IMR-90 (cell line): ENCODE measurements at regions not wholly inside any gene's neighbourhood (a gene's known extent, or its start where the extent isn't known, plus 50 kb on each side); places are given as distances from the start of the nearest gene placed in this dataset.
A peak's percentile ranks its signal among the peaks of the same experiment; 100 is the strongest.

Experiments used
- BHLHE40 ChIP-seq: fragments of 150-350 bp; IDR thresholded peaks from 2 replicates; pipeline ENCODE4 v1.6.1; 2016; ENCODE audit warnings: mild to moderate bottlenecking, low read depth, low read length
- CEBPB ChIP-seq: IDR thresholded peaks from 2 replicates; pipeline ENCODE4 v1.6.1; 2012; ENCODE audit warnings: low read depth, low read length, improper control_type of control experiment
- FOS ChIP-seq: fragments of 150-350 bp; IDR thresholded peaks from 2 replicates; pipeline ENCODE4 v1.6.1; 2016; ENCODE audit warnings: low read depth, low read length
- MAFK ChIP-seq: IDR thresholded peaks from 2 replicates; pipeline ENCODE4 v1.6.1; 2012; ENCODE audit warnings: low read depth, low read length, improper control_type of control experiment
- MAZ ChIP-seq: IDR thresholded peaks from 2 replicates; pipeline ENCODE4 v1.6.1; 2012; ENCODE audit warnings: low read depth, mild to moderate bottlenecking, low read length, improper control_type of control experiment, moderate library complexity, borderline replicate concordance
- MXI1 ChIP-seq: IDR thresholded peaks from 2 replicates; pipeline ENCODE4 v1.6.1; 2012; ENCODE audit warnings: low read depth, mild to moderate bottlenecking, low read length, moderate library complexity, borderline replicate concordance
- POLR2A ChIP-seq: IDR thresholded peaks from 2 replicates; pipeline ENCODE4 v1.6.1; 2012; ENCODE audit warnings: mild to moderate bottlenecking, low read depth, low read length
- RAD21 ChIP-seq: IDR thresholded peaks from 2 replicates; pipeline ENCODE4 v1.6.1; 2012; ENCODE audit warnings: low read length, improper control_type of control experiment
- RCOR1 ChIP-seq: IDR thresholded peaks from 2 replicates; pipeline ENCODE4 v1.6.1; 2012; ENCODE audit warnings: mild to moderate bottlenecking, low read length, improper control_type of control experiment; ENCODE audit not compliant: insufficient replicate concordance
- RFX5 ChIP-seq: IDR thresholded peaks from 2 replicates; pipeline ENCODE4 v1.8.0; 2012; ENCODE audit warnings: low read depth, mild to moderate bottlenecking, low read length, moderate library complexity
- SMC3 ChIP-seq: fragments of 150-350 bp; IDR thresholded peaks from 2 replicates; pipeline ENCODE4 v1.6.1; 2016; ENCODE audit warnings: low read depth, mild to moderate bottlenecking, antibody characterized with exemption, low read length, moderate library complexity
- TF ChIP-seq, protein P1 (sequence below): fragments of 150-350 bp; IDR thresholded peaks from 2 replicates; pipeline ENCODE4 v1.6.1; 2017; ENCODE audit warnings: mild to moderate bottlenecking, antibody characterized with exemption, low read length, low read depth
- TF ChIP-seq, protein P2 (sequence below): conservative IDR thresholded peaks from 2 replicates; pipeline ENCODE4 v1.5.1; 2012; ENCODE audit warnings: mild to moderate bottlenecking, low read depth, low read length, improper control_type of control experiment
- TF ChIP-seq, protein P3 (sequence below): fragments of 150-350 bp; IDR thresholded peaks from 2 replicates; pipeline ENCODE4 v1.6.1; 2016; ENCODE audit warnings: low read depth, mild to moderate bottlenecking, low read length, moderate library complexity, borderline replicate concordance

DNA sequence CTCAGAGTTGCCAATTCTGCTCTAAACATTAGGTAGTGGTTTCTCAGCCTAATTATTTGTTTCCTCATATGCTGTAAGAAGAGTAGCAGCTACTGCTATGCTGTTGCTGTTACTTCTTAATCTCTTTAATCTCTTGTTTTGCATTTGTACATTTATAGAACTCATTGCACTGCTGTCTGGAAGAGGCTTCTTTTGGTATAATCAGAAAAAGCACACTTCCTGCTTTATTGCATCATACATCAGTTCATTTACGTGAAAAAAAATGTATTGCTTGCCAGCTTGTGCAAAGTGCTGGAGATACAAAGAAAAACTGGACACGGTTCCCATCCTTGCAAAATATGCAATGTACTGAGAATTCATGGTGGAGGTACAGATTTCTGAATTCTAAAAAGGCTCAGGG is 332.0 kb downstream of the GRXCR1 start:
- TF ChIP-seq, protein P1, sequence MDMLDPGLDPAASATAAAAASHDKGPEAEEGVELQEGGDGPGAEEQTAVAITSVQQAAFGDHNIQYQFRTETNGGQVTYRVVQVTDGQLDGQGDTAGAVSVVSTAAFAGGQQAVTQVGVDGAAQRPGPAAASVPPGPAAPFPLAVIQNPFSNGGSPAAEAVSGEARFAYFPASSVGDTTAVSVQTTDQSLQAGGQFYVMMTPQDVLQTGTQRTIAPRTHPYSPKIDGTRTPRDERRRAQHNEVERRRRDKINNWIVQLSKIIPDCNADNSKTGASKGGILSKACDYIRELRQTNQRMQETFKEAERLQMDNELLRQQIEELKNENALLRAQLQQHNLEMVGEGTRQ: no peak
- TF ChIP-seq, protein P2, sequence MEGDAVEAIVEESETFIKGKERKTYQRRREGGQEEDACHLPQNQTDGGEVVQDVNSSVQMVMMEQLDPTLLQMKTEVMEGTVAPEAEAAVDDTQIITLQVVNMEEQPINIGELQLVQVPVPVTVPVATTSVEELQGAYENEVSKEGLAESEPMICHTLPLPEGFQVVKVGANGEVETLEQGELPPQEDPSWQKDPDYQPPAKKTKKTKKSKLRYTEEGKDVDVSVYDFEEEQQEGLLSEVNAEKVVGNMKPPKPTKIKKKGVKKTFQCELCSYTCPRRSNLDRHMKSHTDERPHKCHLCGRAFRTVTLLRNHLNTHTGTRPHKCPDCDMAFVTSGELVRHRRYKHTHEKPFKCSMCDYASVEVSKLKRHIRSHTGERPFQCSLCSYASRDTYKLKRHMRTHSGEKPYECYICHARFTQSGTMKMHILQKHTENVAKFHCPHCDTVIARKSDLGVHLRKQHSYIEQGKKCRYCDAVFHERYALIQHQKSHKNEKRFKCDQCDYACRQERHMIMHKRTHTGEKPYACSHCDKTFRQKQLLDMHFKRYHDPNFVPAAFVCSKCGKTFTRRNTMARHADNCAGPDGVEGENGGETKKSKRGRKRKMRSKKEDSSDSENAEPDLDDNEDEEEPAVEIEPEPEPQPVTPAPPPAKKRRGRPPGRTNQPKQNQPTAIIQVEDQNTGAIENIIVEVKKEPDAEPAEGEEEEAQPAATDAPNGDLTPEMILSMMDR: no peak
- no peak for TF ChIP-seq RFX5
- TF ChIP-seq BHLHE40: no peak
- TF ChIP-seq RAD21: no peak
- no peak for TF ChIP-seq POLR2A
- TF ChIP-seq CEBPB: peak; percentile 79
- no peak for TF ChIP-seq MAZ
- TF ChIP-seq MAFK: no peak
- TF ChIP-seq MXI1: no peak
- no peak for TF ChIP-seq RCOR1
- TF ChIP-seq, protein P3, sequence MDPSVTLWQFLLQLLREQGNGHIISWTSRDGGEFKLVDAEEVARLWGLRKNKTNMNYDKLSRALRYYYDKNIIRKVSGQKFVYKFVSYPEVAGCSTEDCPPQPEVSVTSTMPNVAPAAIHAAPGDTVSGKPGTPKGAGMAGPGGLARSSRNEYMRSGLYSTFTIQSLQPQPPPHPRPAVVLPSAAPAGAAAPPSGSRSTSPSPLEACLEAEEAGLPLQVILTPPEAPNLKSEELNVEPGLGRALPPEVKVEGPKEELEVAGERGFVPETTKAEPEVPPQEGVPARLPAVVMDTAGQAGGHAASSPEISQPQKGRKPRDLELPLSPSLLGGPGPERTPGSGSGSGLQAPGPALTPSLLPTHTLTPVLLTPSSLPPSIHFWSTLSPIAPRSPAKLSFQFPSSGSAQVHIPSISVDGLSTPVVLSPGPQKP: no peak
- TF ChIP-seq SMC3: no peak
- no peak for TF ChIP-seq FOS
